GM19351 (cell line): ENCODE measurements at regions not wholly inside any gene's neighbourhood (a gene's known extent, or its start where the extent isn't known, plus 50 kb on each side); places are given as distances from the start of the nearest gene placed in this dataset.

Experiments
- ATAC-seq: cut with Tn5 transposase; IDR thresholded peaks from one replicate; pipeline ENCODE4 v1.9.1; 2021; ENCODE audit warnings: mild to moderate bottlenecking, moderate library complexity; ENCODE audit not compliant: unreplicated experiment

DNA sequence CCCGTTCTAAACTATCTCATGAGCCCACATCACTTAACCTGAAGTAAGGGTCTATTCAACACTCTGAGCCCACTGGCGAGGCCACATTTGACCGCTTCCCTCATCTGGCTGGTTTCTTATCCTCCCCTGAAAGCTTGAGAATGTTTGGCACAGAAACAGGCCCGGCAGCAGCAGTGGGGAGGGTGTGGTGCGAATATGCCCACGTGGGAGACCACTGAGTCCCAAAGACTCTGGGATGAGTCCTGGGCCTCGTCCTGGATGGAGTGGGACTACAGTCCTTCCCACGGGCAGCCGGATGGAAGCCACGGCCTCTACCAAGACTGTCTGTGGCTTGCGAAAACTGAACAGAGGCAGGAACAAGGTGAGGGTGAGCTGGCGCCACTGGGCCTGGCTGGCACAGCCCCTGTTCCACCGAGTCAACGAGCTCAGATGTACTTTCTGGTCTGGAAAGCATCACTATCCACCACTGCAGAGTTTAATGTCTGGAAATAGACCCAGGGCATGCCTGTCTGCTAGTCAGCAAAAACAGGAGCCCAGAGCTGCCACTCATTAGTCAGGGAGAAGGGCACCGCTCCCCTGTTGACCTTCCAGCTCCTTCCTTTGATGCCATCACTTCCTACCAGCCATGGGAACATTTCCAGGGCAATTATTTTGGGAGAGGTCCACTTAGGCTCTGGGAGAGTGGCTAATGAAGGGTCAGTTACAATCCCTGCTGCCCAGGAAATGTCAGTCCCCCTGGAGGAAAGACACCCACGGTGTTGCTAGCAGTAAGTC is 386.6 kb downstream of the MATN1 start:
- ATAC-seq, result no peak

DNA sequence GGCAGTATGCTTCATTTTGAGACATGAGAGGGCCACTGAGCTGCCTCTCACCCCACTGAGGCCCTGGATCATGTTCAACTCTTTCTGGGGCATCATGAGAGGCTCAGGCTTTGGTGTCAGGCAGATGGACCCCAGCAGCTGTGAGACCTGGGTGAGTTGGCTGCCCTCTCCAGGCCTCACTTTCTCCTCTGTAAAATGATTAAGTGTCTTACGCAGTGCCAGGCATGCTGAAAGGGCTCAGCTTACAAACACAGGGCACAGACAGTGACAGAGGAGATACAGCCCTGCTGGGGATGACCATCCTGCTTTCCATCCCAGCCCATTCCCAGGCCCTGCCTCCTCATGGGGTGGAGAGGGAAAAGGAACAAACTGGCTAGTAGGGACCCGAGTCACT is 387.4 kb downstream of the MATN1 start:
- ATAC-seq, result no peak

DNA sequence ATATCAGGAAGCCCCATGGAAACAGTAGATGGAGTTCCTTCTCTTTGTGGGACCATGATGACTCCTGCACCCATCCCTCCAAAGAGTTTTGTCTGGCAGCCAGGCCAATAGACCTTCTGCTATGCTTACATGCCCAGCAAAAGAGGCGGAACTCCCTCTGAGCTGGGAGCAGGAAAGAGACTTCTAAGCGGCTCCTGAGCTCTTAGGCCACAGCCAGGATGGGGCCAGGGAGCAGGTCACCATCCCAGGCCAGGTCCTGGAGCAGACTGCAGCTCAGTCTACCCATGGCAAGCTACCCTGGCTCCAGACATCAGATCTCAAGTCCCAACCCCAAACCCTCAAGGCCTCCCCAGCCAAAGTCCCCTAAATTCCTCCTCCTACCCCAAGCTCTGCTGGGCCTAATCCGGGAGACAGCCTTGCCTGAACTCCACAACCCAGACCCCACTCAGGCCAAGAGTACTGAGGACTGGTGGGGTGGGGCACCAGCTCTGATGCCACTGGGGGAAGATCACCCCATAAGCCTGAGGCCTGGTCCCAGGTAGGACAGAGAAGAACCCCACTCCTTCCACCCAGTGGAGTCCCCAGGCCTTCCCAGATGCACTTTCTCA is 387.9 kb downstream of the MATN1 start:
- no peak for ATAC-seq

DNA sequence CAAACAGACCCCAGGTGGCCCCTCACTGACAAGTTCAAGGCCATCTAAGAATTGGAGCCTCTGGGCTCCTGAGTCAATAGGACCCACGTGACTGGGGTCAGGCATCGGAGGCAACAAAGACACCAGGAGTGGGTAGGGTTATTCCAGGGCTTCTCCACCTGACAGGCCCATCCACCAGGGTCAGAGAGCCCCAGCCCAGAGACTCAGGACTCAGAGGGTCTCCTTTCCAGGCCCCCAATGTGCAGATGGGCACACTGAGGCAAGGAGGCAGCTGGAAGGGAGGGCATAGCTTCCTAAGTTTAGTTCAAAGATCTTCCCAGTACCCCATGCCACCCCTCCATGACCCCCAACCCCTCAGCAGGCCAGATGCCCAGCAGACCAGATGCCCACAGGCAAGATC is 388.6 kb downstream of the MATN1 start:
- no peak for ATAC-seq

DNA sequence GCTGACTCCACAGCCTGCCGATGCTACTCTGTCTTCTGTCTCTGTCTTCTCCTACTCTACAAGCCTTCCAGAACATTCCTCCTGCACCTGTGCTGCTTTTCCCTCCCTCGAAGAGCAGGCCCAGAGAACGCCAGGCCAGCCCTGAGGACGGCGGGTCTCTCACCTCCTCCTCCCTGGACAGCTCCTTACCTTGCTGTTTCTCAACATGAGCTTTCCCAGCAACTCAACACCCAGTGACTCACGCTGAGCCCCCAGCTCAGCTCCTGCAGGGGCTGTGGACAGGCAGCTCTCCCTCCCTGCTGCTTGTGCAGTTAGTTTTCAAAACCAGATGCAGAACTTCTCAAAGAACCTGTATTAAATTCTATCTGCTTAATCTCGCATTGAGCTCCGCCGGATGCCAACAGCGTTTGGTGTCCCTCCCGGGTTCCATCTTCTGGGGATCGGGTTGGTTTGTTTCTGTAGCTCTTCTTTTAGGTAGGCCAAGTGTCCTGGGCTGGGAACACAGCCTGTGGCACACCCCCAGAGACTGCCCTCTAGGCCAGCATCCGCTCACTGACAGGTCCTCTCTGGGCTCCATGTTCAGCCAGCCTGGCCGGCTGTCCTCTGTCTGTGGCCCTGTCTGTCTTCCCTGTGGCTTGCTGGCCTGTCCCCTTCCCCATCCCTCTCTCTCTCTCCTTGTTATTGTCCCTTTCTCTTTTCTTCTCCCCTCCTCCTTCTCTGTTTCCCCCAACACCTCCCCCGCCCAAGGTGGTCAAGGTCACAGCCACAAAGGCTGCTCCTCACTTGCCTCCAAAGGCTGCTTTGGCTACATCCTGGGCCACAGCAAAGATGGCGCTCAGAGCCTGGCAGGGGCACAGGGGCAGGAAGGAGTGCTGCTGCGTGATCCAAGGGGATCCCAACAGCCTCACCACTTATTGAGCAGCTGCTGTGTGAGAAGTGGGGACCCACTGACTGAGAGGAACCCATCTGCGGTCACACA is 391.0 kb downstream of the MATN1 start:
- ATAC-seq, result no peak

DNA sequence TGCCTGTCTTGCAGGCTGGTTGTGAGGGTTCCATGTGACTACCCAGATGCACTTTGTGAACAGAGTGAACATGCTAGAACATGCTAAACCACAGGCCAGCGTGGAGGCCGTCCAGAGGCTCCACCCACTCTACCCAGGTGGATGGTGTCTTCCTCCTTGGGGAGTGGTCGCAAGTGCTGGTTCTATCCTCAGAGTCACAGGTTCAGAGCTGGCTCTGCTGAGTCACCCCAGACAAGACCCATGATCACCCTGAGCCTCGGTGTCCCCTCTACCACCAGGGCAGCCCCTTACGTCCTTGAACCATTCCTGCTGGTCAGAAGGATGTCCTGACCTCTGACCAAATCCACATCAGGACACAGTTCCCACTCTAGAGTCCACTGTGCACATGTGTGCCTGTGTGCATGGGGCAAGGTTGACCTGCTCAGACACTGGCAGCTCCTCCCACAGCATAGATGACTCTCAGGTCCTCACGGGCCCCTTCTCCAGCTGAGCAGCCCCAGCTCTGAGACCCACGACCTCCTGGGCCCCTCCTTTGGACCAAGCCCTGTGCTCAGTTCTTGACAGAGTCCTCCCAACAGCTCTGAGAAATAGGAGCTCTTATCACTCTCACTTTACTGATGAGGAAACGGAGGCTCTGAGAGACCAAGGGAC is 391.8 kb downstream of the MATN1 start:
- ATAC-seq, result no peak

DNA sequence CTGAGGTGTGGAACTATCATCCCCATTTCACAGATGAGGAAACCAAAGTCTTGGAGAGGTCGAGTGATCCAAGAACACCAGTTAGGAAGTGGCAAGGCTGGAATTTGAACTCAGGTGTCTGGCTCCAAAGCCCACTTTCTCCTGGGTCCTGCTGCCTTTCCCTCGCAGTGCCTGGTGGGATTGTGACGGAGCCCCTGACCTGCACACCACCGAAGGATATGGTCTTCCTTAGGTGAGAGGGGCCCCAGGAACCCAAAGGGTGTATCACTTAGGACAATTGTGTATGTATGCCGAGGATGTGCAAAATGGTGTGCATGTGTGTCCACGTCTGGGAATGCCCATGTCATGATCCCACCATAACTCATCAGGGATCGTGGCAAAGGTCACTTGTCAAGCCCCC is 392.7 kb downstream of the MATN1 start:
- no peak for ATAC-seq

DNA sequence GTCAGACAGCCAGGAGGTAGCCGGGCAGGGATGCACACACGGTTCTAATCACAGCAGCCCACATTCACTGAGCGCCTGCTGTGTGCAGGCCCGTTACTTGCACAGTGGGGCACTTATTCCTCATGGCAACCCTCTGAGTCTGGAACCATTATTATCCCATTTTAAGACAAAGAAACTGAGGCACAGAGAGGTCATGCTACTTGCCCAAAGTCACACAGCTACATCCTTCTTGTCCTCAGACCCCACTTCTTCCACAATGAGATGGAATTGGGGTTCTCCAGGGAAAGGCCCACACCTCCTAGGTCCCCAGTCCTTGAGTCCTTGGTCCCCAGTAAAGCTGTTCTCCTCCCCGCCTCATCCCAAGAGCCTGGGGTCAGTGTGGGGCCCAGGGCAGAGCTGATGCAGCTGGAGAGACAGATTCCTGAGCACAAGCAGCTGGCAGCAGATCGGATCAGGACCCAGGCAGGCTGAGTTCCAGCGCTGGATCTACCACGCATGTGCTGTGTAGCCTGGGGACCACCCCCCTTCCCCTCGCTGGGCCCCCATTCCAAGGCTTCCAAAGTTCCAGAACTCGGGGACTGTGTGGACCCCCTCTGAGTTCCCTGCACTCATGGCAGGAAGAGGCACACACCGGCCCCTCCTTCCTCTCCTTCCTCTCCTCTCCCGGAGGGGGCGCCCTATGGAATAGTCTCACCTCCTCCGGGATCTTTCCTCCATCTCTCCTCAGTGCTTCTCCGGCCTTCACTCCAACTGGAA is 393.4 kb downstream of the MATN1 start:
- no peak for ATAC-seq

DNA sequence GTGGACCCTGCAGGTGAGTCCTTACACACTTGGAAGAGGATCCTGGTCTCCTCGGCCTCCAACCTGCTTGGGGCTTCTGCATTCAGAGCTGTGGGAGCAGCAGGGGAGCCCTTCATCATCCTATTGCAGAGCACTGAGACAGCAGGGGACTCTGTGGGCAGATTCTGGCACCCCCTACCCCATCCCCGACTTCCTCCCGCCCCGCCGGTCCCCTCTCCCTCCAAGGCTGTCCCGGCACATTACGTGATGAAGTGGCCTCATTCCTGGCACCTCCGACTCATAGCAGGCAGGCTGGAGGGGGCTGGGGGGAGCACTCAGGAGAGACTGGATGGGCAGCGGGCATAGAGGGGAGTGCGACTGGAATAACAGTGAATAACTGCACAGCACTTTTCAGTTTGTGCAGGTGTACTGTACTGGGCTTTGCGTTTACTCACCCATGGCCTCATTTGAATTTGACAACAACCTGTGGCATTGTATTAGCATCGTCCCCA is 394.1 kb downstream of the MATN1 start:
- no peak for ATAC-seq

DNA sequence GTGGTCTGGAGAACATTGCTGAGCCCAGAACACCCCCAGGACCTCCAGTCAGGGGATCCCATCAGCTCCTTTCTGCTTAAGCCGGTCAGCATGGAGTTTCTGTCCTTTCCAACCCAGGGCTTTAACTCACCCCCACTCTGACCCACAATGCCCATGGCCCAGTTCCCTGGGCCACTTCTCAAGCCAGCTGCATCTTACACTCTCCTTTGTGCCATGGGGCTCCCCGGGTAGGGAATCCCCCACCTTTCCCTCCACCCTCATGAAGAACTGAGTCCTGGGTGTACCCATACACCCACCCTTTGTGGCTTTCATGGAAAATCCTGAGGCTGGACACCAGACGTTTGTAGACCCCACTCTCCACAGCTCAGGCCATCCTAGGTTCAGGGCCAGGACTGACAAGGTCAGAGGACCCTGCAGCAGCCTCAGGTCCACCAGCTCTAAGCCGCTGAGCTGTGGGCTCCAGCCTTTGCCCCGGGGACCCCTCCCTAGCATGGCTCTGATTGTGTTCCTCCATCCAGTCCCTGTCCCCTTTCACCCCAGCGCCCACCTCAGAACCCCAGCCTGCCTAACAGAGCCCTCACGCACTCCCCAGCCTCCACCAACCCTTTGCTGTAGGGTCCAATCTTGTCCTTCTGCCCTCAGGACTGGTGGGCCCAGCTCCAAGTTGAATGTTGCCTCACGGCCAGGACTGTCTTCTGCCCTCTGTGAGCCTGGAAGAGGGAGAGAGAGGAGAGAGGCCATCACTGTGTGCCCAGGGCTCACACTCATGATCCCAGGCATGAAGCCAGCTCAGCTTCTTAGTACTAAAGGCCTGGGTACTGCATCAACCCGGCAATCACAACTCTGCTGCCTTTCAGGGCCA is 394.8 kb downstream of the MATN1 start:
- ATAC-seq, result no peak

DNA sequence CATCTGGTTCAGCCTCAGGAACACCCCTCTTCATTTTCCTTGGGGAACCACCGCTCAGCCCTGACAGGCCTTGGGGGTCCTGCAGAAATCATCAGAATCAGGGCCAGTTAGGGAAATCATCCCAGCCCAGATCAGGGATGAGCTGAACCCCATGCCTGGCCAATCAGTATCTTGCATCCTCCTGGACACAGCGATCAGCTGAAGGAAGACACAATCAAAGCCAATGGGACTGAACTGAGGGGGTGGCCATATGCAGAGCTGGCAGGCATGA is 395.4 kb downstream of the MATN1 start:
- ATAC-seq, result no peak

DNA sequence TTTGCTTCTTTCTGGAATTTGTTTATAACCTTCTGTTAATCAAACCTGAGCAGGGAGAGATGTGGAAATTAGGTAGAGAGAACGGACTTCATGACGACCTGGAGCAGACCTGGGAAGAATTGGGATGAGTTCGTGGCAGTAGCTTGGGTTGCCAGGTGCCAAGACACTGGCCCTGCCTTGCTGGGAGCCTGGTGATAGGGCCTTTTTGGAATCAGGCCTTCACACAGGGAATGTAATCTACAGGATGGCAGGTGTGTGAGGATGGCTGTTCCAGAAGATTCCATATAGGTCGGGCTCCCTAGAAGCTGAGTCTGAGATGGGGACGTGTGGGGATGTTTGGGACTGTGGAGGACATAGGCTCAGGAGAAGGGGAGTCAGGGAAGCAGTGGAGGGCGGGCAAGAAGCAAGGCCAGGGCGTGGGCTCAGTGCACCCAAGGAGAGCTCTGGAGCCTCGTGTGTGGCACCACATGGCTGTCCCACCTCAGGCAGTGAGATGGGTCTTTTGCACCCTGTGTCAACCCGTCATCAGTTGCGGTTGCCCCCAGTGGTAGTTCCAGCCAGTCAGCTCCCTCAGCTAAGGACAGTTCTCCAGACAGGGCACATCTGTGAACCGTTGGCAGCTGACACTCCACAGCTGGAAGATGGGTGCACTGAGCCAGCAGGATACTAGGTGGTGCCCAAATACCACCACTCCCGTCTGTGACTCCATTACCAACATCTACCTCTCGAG is 395.9 kb downstream of the MATN1 start:
- no peak for ATAC-seq

DNA sequence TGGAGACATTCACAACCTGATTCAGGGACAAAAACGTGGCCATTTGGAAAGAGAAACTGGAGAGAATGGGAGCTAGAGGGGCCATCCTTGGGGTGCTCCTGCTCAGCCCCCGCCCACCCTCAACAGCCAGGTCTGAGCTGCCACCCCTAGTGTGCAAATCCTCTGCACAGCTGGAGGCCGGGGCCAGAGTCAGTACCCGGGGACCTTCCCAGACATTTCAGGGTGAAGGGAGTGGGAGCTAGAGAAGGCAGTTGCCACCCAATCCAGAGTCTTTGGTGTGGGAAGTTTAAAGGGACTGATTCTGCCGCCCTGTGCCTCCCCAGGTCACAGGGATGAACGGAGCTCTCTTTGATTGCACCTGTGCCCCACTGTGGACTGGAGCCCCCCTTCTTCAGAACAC is 397.4 kb downstream of the MATN1 start:
- ATAC-seq, result no peak

DNA sequence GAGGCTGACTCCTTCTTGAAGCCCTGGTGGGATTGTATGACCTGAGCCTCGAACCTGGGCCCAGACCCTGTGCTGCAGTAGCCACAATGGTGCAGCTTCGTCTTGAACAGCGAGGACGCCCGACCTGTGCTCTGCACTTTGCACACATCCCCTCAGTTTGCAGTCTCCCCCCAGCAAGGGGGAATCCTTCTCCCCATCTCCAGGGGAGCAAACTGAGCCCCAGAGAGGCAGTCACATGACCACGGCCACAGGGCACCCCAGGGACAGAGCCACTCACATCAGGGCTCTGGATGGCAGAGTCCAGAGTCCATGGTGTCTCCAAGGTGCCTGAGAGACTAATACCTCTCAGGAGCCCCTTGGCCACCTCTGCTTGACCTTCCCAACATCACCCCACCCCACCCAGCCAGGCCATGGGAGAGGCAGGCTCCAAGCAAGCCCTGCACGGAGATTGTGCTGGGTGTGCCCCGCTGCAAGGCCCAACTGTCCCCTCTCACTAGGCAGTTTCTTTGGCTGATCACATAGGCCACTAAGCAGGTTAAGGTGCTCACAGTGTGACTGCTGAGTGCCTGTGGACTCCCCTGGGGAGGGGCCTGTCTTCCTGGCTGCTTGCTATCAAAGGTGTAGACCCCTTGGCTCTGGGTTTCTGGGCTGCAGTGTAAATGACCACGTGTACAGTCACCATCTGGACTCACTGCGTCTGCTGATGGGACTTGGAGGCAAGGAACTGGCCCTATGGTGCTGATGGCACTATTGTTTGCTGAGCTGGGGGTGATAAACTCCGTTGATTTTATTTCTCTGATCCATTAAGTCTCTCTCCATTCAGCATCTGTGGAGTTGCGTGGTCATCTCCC is 398.1 kb downstream of the MATN1 start:
- ATAC-seq, result no peak

DNA sequence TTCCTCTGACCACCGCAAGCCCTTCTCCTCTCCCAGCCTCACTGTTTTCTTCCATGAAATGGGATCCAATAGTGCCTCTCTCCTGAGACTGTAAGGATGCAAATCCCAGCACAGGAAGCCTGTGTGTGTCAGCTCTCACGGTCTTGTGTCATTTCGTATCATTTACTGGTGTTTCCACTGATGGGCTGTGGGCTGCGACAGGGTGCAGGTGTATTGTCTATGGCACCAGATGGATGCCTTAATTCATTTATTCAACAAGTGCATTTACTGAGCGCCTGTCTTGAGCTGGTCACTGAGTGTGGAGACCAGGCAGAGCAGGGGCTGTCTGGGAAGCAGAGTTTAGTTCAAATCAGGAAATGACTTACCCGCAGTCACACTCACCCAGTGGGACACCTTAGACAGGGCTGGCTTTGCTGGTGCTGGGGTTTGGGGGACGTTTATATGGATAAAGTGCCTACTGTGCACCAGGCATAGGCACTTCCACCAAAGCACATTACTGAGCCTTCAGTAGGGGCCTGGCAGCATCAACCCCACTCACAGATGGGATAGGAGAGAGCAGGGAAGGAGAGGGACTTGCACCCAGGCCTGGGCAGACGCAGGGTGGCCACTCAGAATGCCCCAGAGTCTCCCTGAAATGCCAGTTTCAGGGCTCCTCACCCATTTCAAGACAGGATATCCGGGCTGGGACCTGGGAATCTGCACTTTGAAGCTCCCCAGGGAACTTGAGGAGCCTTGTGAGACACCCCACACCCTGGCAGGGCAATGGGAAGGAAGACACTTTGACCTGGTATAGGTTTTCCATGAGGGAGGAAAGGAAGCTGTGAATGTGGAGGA is 398.9 kb downstream of the MATN1 start:
- ATAC-seq, result no peak

DNA sequence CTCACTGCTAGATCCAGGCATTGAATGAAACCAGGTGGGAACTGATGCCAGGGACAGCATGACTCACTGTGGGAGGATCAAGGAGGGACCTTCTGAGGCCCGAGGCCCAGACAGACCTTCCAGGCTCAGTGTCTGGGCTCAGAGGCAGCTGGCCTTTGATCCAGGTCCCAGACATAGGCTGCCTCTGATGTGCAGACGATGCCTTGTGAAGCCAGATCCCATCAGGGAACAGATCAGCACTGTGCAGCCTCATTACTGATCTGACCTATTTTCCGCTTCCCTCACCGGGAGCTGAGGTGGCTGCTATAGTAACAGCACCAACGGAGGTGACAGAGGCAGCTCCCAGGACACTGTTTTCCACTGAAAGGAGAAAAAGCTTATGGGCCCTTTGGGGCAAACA is 399.5 kb downstream of the MATN1 start:
- ATAC-seq, result no peak

DNA sequence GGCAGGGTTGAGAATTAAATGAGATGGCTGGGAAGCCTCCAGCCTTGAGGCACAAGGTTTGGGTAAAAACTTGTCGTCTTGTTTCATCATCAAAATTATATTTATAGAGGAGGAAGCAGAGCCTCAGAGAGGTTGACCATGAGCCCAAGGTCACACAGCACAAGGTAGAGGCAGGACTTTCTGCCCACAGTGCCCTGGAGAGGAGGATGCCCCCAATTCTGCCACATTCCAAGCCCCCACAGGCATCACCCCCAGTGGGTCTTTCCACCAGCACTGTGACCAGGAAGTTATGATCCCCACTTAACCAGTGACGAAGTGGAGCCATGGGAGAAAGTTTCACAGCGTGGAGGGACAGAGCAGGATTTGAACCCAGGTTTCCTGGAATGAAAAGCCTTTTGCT is 400.0 kb downstream of the MATN1 start:
- no peak for ATAC-seq
